ENCODE measurements at regions not wholly inside any gene's neighbourhood (a gene's known extent, or its start where the extent isn't known, plus 50 kb on each side); places are given as distances from the start of the nearest gene placed in this dataset.
"Not testable (repeated sequence)": the region's sequence is repeated elsewhere in the genome, so short reads cannot be mapped to it uniquely, and the experiment has no call there.

GRCh38 chr17:27181935-27182334 is 112.0 kb upstream of the WSB1 start:
- H3K36me3 ChIP-seq: no peaks in the 10 kb centered on the region
- H3K27ac ChIP-seq: no peak overlapping the region
- TF ChIP-seq, protein P1, sequence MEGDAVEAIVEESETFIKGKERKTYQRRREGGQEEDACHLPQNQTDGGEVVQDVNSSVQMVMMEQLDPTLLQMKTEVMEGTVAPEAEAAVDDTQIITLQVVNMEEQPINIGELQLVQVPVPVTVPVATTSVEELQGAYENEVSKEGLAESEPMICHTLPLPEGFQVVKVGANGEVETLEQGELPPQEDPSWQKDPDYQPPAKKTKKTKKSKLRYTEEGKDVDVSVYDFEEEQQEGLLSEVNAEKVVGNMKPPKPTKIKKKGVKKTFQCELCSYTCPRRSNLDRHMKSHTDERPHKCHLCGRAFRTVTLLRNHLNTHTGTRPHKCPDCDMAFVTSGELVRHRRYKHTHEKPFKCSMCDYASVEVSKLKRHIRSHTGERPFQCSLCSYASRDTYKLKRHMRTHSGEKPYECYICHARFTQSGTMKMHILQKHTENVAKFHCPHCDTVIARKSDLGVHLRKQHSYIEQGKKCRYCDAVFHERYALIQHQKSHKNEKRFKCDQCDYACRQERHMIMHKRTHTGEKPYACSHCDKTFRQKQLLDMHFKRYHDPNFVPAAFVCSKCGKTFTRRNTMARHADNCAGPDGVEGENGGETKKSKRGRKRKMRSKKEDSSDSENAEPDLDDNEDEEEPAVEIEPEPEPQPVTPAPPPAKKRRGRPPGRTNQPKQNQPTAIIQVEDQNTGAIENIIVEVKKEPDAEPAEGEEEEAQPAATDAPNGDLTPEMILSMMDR (IDR thresholded peaks at IDR 0.05): no peak
- DNase-seq (no peak), ATAC-seq (no peak)
- H3K9me3 ChIP-seq: peaks cover 5% of the 10 kb centered on the region
- H3K4me3 ChIP-seq: no peak overlapping the region
- intact Hi-C loops (cut with DNase I): no loop called here
- H3K27me3 ChIP-seq (ENCODE audit: low read depth): no peaks in the 10 kb centered on the region
- H3K4me1 ChIP-seq: no peaks in the 10 kb centered on the region

DNA sequence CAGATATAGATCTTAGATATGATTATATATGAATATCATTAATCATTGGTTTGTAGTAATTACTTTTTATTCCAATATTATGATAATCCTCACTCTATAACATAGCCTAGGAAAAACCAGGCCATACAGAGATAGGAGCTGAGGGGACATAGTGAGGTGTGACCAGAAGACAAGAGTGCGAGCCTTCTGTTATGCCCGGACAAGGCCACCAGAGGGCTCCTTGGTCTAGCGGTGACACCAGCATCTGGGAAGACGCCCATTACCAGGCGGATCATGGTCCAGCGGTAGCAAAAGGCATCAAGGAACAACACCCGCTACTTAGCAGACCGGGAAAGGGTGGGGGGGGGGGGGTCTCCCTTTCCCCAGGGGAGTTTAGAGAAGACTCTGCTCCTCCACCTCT is 96.4 kb upstream of the WSB1 start:
- DNase-seq; H3K4me3 ChIP-seq; ATAC-seq; intact Hi-C loops (cut with DNase I); H3K9me3 ChIP-seq; H3K36me3 ChIP-seq; H3K4me1 ChIP-seq; H3K27ac ChIP-seq; H3K27me3 ChIP-seq (ENCODE audit: low read depth): not testable (repeated sequence)

- ATAC-seq (no peak), DNase-seq (no peak)
- no peaks in the 10 kb centered on the region for H3K36me3 ChIP-seq
- no peak overlapping the region for H3K27ac ChIP-seq
- no peaks in the 10 kb centered on the region for H3K4me1 ChIP-seq
- TF ChIP-seq, protein P1 (IDR thresholded peaks at IDR 0.05): no peak
- intact Hi-C loops (cut with DNase I): no loop called here
- no peaks in the 10 kb centered on the region for H3K27me3 ChIP-seq (ENCODE audit: low read depth)
- no peak overlapping the region for H3K4me3 ChIP-seq
- no peaks in the 10 kb centered on the region for H3K9me3 ChIP-seq
Measured at GRCh38 chr17:27199948-27200347, 94.0 kb upstream of the WSB1 start.

DNA sequence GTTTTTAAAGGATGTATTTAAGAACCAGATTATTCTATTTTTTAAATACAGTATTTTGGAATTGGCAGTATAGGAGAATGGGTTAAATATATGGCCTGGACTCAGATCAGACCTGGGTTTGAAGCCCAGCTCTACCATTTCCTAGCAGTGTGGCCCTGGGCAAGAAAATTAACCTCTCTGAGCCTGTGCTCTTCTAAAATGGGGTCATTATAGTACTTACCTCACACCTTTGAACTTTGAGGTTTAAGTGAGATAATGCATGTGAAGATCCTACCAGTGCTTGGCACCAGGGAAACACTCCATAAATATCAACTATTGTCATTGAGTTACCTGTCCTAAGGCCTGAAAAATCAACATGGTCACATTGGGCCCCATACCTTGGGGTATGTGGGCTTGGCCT is 93.4 kb upstream of the WSB1 start:
- Histone ChIP-seq H3K9me3 (no peaks in the 10 kb centered on the region), H3K36me3 (no peaks in the 10 kb centered on the region), H3K27ac (no peak overlapping the region), H3K27me3 (ENCODE audit: low read depth) (no peaks in the 10 kb centered on the region), H3K4me3 (no peak overlapping the region), H3K4me1 (no peaks in the 10 kb centered on the region)
- TF ChIP-seq, protein P1 (IDR thresholded peaks at IDR 0.05): no peak
- intact Hi-C loops (cut with DNase I): no loop called here
- DNase-seq (no peak), ATAC-seq (no peak)

- intact Hi-C loops (cut with DNase I): no loop called here
- no peaks in the 10 kb centered on the region for H3K9me3 ChIP-seq
- TF ChIP-seq, protein P1 (IDR thresholded peaks at IDR 0.05): no peak
- no peaks in the 10 kb centered on the region for H3K36me3 ChIP-seq
- H3K4me3 ChIP-seq: no peak overlapping the region
- H3K27me3 ChIP-seq (ENCODE audit: low read depth): no peaks in the 10 kb centered on the region
- ATAC-seq: no peak
- no peak overlapping the region for H3K27ac ChIP-seq
- peaks cover 8% of the 10 kb centered on the region for H3K4me1 ChIP-seq
- DNase-seq: no peak
Measured at GRCh38 chr17:27203241-27203640, 90.7 kb upstream of the WSB1 start.

- Histone ChIP-seq H3K4me1 (peaks cover 8% of the 10 kb centered on the region), H3K4me3 (no peak overlapping the region), H3K27ac (no peak overlapping the region), H3K9me3 (no peaks in the 10 kb centered on the region), H3K27me3 (ENCODE audit: low read depth) (no peaks in the 10 kb centered on the region), H3K36me3 (no peaks in the 10 kb centered on the region)
- TF ChIP-seq, protein P1 (IDR thresholded peaks at IDR 0.05): peak; percentile 20
- no peak for ATAC-seq
- intact Hi-C loops (cut with DNase I): no loop called here
- DNase-seq: no peak
Measured at GRCh38 chr17:27206447-27206846, 87.5 kb upstream of the WSB1 start.

Measured in lower lobe of right lung (tissue), 2 donors.